ENCODE measurements at regions not wholly inside any gene's neighbourhood (a gene's known extent, or its start where the extent isn't known, plus 50 kb on each side); places are given as distances from the start of the nearest gene placed in this dataset.

DNA sequence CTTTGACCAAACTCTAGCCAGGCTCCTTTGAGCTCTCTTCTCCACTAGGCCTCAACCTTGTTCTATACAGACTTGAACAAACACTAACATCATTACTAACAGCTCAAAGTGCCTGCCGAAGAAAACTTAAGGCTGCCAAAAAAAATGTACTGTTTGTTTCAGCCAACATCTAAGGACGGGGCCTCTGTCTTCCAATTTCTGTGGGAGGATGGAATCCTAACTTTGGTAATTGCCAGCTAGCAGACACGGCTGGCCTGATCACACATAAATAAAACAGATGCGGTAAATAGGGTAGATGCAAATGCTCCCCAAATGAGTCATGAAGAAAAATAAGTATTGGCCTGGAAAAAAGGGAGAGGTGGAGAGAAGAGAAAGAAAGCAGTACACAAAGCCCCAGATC, 394.3 kb downstream of the TMEM135 start:
- TF ChIP-seq, protein P1, sequence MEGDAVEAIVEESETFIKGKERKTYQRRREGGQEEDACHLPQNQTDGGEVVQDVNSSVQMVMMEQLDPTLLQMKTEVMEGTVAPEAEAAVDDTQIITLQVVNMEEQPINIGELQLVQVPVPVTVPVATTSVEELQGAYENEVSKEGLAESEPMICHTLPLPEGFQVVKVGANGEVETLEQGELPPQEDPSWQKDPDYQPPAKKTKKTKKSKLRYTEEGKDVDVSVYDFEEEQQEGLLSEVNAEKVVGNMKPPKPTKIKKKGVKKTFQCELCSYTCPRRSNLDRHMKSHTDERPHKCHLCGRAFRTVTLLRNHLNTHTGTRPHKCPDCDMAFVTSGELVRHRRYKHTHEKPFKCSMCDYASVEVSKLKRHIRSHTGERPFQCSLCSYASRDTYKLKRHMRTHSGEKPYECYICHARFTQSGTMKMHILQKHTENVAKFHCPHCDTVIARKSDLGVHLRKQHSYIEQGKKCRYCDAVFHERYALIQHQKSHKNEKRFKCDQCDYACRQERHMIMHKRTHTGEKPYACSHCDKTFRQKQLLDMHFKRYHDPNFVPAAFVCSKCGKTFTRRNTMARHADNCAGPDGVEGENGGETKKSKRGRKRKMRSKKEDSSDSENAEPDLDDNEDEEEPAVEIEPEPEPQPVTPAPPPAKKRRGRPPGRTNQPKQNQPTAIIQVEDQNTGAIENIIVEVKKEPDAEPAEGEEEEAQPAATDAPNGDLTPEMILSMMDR (IDR thresholded peaks at IDR 0.05) = no peak
- no peak for TF ChIP-seq POLR2A (IDR thresholded peaks at IDR 0.05)
